ENCODE measurements at regions not wholly inside any gene's neighbourhood (a gene's known extent, or its start where the extent isn't known, plus 50 kb on each side); places are given as distances from the start of the nearest gene placed in this dataset.
"Not testable (repeated sequence)": the region's sequence is repeated elsewhere in the genome, so short reads cannot be mapped to it uniquely, and the experiment has no call there.

DNA sequence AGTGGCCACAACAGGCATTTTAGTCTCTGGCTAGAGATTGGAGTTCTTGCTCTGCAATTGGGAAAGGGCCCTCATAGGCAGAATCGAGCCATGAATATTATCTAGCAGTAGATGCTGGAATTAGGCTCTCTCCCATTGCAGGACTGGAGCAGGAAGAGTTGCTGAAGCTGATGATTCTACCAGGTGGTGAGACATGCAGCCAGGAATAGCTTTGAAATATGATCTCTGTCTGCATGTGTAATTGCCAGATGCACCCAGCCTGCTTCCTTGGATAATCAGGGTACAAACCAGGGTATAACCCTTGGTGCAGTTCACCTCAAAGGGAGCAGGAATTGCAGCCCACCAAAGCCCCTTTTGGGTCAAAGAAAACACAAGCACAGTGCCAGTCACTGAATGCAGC is 211.4 kb upstream of the FTMT start:
- Histone ChIP-seq H2AFZ (ENCODE audit: low read length) (no peak overlapping the region), H3K36me3 (ENCODE audit: insufficient read depth, low read length) (no peaks in the 10 kb centered on the region), H3K27me3 (ENCODE audit: insufficient read depth, low read length) (no peaks in the 10 kb centered on the region), H4K20me1 (ENCODE audit: insufficient read depth, low read length) (no peaks in the 10 kb centered on the region), H3K9me3 (ENCODE audit: low read depth, low read length) (no peaks in the 10 kb centered on the region), H3K4me3 (ENCODE audit: insufficient read depth, low read length) (no peak overlapping the region), H3K4me2 (ENCODE audit: insufficient read depth, low read length) (no peak overlapping the region), H3K27ac (ENCODE audit: low read depth, low read length) (no peak overlapping the region), H3K4me1 (ENCODE audit: insufficient read depth, low read length) (no peaks in the 10 kb centered on the region), H3K79me2 (ENCODE audit: insufficient read depth, low read length) (no peaks in the 10 kb centered on the region)
- no peak for DNase-seq (ENCODE audit: insufficient read length, low spot score, missing footprints)
- TF ChIP-seq, protein P1, sequence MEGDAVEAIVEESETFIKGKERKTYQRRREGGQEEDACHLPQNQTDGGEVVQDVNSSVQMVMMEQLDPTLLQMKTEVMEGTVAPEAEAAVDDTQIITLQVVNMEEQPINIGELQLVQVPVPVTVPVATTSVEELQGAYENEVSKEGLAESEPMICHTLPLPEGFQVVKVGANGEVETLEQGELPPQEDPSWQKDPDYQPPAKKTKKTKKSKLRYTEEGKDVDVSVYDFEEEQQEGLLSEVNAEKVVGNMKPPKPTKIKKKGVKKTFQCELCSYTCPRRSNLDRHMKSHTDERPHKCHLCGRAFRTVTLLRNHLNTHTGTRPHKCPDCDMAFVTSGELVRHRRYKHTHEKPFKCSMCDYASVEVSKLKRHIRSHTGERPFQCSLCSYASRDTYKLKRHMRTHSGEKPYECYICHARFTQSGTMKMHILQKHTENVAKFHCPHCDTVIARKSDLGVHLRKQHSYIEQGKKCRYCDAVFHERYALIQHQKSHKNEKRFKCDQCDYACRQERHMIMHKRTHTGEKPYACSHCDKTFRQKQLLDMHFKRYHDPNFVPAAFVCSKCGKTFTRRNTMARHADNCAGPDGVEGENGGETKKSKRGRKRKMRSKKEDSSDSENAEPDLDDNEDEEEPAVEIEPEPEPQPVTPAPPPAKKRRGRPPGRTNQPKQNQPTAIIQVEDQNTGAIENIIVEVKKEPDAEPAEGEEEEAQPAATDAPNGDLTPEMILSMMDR (IDR thresholded peaks at IDR 0.05; ENCODE audit: extremely low read depth, low read depth, low read length), result no peak

DNA sequence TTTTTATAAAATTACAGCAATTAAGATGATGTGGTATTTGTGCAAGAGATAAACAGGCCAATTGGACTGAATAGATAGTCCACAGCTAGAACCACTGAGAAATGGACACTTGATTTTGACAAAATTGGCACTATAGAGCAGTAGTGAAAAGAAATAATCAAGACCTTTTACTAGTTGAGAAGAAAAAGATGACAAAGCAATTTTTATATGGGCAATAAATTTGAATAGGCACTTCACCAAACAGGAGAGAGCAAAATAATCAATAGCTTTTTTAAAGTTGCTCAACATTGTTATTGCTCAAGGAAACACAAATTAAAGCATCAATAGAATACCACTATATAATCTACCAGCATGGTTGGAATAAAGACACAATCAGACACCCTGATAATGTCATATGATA is 193.5 kb upstream of the FTMT start:
- TF ChIP-seq, protein P1 (IDR thresholded peaks at IDR 0.05; ENCODE audit: extremely low read depth, low read depth, low read length), result no peak

GRCh38 chr5:121660142-121660541 is 191.5 kb upstream of the FTMT start:
- H3K4me2 ChIP-seq (ENCODE audit: insufficient read depth, low read length), result no peak overlapping the region
- no peaks in the 10 kb centered on the region for H3K27me3 ChIP-seq (ENCODE audit: insufficient read depth, low read length)
- no peak overlapping the region for H3K4me3 ChIP-seq (ENCODE audit: insufficient read depth, low read length)
- no peak for DNase-seq (ENCODE audit: insufficient read length, low spot score, missing footprints)
- H3K9me3 ChIP-seq (ENCODE audit: low read depth, low read length), result no peaks in the 10 kb centered on the region
- TF ChIP-seq, protein P1 (IDR thresholded peaks at IDR 0.05; ENCODE audit: extremely low read depth, low read depth, low read length), result no peak
- no peak overlapping the region for H2AFZ ChIP-seq (ENCODE audit: low read length)
- no peak overlapping the region for H3K27ac ChIP-seq (ENCODE audit: low read depth, low read length)
- no peaks in the 10 kb centered on the region for H4K20me1 ChIP-seq (ENCODE audit: insufficient read depth, low read length)
- no peaks in the 10 kb centered on the region for H3K79me2 ChIP-seq (ENCODE audit: insufficient read depth, low read length)
- H3K4me1 ChIP-seq (ENCODE audit: insufficient read depth, low read length), result no peaks in the 10 kb centered on the region
- H3K36me3 ChIP-seq (ENCODE audit: insufficient read depth, low read length), result no peaks in the 10 kb centered on the region

More for the DNA sequence above, 193.5 kb upstream of the FTMT start:
- Histone ChIP-seq H3K79me2 (ENCODE audit: insufficient read depth, low read length) (no peaks in the 10 kb centered on the region), H3K4me3 (ENCODE audit: insufficient read depth, low read length) (no peak overlapping the region), H3K36me3 (ENCODE audit: insufficient read depth, low read length) (no peaks in the 10 kb centered on the region), H3K4me1 (ENCODE audit: insufficient read depth, low read length) (no peaks in the 10 kb centered on the region), H3K27me3 (ENCODE audit: insufficient read depth, low read length) (no peaks in the 10 kb centered on the region), H4K20me1 (ENCODE audit: insufficient read depth, low read length) (no peaks in the 10 kb centered on the region), H3K4me2 (ENCODE audit: insufficient read depth, low read length) (no peak overlapping the region), H3K9me3 (ENCODE audit: low read depth, low read length) (no peaks in the 10 kb centered on the region), H3K27ac (ENCODE audit: low read depth, low read length) (no peak overlapping the region), H2AFZ (ENCODE audit: low read length) (no peak overlapping the region)
- no peak for DNase-seq (ENCODE audit: insufficient read length, low spot score, missing footprints)

DNA sequence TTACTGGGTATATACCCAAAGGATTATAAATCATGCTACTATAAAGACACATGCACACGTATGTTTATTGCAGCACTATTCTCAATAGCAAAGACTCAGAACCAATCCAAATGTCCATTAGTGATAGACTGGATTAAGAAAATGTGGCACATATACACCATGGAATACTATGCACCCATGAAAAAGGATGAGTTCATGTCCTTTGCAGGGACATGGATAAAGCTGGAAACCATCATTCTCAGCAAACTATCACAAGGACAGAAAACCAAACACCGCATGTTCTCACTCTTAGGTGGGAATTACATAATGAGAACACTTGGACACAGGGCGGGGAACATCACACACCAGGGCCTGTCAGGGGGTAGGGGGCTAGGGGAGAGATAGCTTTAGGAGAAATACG is 186.1 kb upstream of the FTMT start:
- not testable (repeated sequence) for H3K36me3 ChIP-seq (ENCODE audit: insufficient read depth, low read length); H3K4me1 ChIP-seq (ENCODE audit: insufficient read depth, low read length); DNase-seq (ENCODE audit: insufficient read length, low spot score, missing footprints); H3K4me2 ChIP-seq (ENCODE audit: insufficient read depth, low read length); H3K4me3 ChIP-seq (ENCODE audit: insufficient read depth, low read length); H3K27me3 ChIP-seq (ENCODE audit: insufficient read depth, low read length); H3K27ac ChIP-seq (ENCODE audit: low read depth, low read length); H3K79me2 ChIP-seq (ENCODE audit: insufficient read depth, low read length); H4K20me1 ChIP-seq (ENCODE audit: insufficient read depth, low read length); H3K9me3 ChIP-seq (ENCODE audit: low read depth, low read length); H2AFZ ChIP-seq (ENCODE audit: low read length)

Measured in osteoblast (primary cell).